ENCODE measurements at regions not wholly inside any gene's neighbourhood (a gene's known extent, or its start where the extent isn't known, plus 50 kb on each side); places are given as distances from the start of the nearest gene placed in this dataset.

- H3K4me3 ChIP-seq (ENCODE audit: low read length in 2 of 2), result no peak overlapping the region
- H3K27ac ChIP-seq (ENCODE audit: low read depth in 1 of 2, low read length in 1 of 2), result no peak overlapping the region
- no peaks in the 10 kb centered on the region for H3K9me3 ChIP-seq (ENCODE audit: control insufficient read depth in 2 of 2, insufficient read depth in 1 of 2, low read length in 1 of 2)
- no peaks in the 10 kb centered on the region for H3K36me3 ChIP-seq (ENCODE audit: control insufficient read depth in 2 of 2, insufficient read depth in 2 of 2, low read length in 1 of 2)
- DNase-seq (ENCODE audit: low read depth in 6 of 9, low spot score in 9 of 9), result no peak
- 96% methylated on average over 1 of the region's 1 CpG for WGBS
- no peaks in the 10 kb centered on the region for H3K4me1 ChIP-seq (ENCODE audit: control insufficient read depth in 2 of 2, insufficient read depth in 2 of 2, low read length in 2 of 2)
- H3K27me3 ChIP-seq (ENCODE audit: control insufficient read depth in 2 of 2, insufficient read depth in 1 of 2, low read length in 1 of 2), result no peaks in the 10 kb centered on the region
These were observed 111.8 kb downstream of the PERP start for GRCh38 chr6:137995371-137995770.

DNA sequence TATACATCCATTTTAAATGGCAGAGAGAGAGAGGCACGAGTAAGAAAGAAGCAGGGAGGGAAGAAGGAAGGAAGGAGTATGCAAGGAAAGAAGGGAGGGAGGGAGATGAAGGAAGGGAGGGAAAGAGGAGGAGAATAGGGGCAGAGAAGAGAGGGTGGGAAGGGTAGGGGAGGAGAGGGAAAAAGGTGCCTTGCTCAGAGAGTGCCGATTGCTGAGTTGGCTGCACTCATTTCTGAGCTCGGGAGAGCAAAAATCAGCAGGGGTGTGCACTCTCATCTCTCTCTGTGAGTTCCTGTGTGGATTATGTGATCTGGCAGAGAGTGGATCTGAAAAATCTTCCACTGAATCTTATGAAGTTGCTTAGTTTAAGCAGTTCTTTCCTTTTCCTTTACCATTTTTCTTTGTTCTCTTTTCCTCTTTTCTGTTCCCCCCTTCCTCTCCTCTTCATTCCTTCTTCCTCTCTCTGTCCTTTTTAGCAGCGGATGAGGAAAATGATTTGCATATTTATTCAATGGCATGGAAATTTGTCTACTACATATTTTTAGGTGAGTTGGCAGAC, 108.7 kb downstream of the PERP start:
- H3K4me1 ChIP-seq (ENCODE audit: control insufficient read depth in 2 of 2, insufficient read depth in 2 of 2, low read length in 2 of 2), result no peaks in the 10 kb centered on the region
- no peaks in the 10 kb centered on the region for H3K36me3 ChIP-seq (ENCODE audit: control insufficient read depth in 2 of 2, insufficient read depth in 2 of 2, low read length in 1 of 2)
- no peak overlapping the region for H3K4me3 ChIP-seq (ENCODE audit: low read length in 2 of 2)
- 89% methylated on average over 4 of the region's 4 CpGs for WGBS
- no peak overlapping the region for H3K27ac ChIP-seq (ENCODE audit: low read depth in 1 of 2, low read length in 1 of 2)
- H3K9me3 ChIP-seq (ENCODE audit: control insufficient read depth in 2 of 2, insufficient read depth in 1 of 2, low read length in 1 of 2), result no peaks in the 10 kb centered on the region
- no peak for DNase-seq (ENCODE audit: low read depth in 6 of 9, low spot score in 9 of 9)
- peaks cover 0 to 3% of the 10 kb centered on the region in 2 donors for H3K27me3 ChIP-seq (ENCODE audit: control insufficient read depth in 2 of 2, insufficient read depth in 1 of 2, low read length in 1 of 2)

DNA sequence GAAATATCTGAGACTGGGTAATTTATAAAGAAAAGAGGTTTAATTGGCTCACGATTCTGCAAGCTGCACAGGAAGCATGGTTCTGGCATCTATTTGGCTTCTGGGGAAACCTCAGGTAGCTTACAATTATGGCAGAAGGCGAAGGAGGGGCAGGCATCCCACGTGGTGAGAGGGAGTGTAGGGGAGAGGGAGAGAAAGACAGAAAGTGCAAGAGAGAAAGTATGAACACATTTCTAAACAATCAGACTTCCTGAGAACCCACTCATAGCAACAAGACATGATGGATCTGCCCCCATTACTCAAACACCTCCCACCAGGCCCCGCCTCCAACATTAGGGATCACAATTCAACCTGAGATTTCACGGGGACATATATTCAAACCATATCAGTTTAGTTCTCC, 107.4 kb downstream of the PERP start:
- H3K36me3 ChIP-seq (ENCODE audit: control insufficient read depth in 2 of 2, insufficient read depth in 2 of 2, low read length in 1 of 2), result no peaks in the 10 kb centered on the region
- WGBS, result 83% methylated on average over 5 of the region's 5 CpGs
- no peak overlapping the region for H3K27ac ChIP-seq (ENCODE audit: low read depth in 1 of 2, low read length in 1 of 2)
- H3K9me3 ChIP-seq (ENCODE audit: control insufficient read depth in 2 of 2, insufficient read depth in 1 of 2, low read length in 1 of 2), result no peaks in the 10 kb centered on the region
- H3K4me1 ChIP-seq (ENCODE audit: control insufficient read depth in 2 of 2, insufficient read depth in 2 of 2, low read length in 2 of 2), result peaks cover 0 to 2% of the 10 kb centered on the region in 2 donors
- H3K27me3 ChIP-seq (ENCODE audit: control insufficient read depth in 2 of 2, insufficient read depth in 1 of 2, low read length in 1 of 2), result peaks cover 0 to 3% of the 10 kb centered on the region in 2 donors
- no peak for DNase-seq (ENCODE audit: low read depth in 6 of 9, low spot score in 9 of 9)
- H3K4me3 ChIP-seq (ENCODE audit: low read length in 2 of 2), result no peak overlapping the region

DNA sequence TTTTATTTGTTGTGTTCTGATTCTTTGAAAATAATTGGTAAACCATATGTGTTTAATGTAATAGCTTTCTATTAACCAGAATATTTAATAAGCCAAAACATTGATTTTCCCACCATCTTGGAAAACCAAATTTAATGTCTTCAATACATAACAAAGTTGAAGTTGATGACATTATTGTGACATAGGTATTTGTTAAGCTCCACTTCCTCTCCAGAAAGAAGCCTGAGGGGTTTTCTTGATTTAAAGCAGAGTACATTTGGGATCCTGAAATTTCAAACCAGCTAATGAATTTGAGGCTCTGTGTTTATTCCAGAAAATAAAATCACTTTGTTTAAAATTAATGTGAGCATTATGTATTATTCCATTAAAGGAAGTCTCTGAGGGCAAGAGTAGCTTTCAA, 106.3 kb downstream of the PERP start:
- no peaks in the 10 kb centered on the region for H3K9me3 ChIP-seq (ENCODE audit: control insufficient read depth in 2 of 2, insufficient read depth in 1 of 2, low read length in 1 of 2)
- H3K4me1 ChIP-seq (ENCODE audit: control insufficient read depth in 2 of 2, insufficient read depth in 2 of 2, low read length in 2 of 2), result peaks cover 0 to 12% of the 10 kb centered on the region in 2 donors
- no peak for DNase-seq (ENCODE audit: low read depth in 6 of 9, low spot score in 9 of 9)
- no peaks in the 10 kb centered on the region for H3K36me3 ChIP-seq (ENCODE audit: control insufficient read depth in 2 of 2, insufficient read depth in 2 of 2, low read length in 1 of 2)
- peaks cover 0 to 3% of the 10 kb centered on the region in 2 donors for H3K27me3 ChIP-seq (ENCODE audit: control insufficient read depth in 2 of 2, insufficient read depth in 1 of 2, low read length in 1 of 2)
- H3K4me3 ChIP-seq (ENCODE audit: low read length in 2 of 2), result no peak overlapping the region
- no peak overlapping the region for H3K27ac ChIP-seq (ENCODE audit: low read depth in 1 of 2, low read length in 1 of 2)

DNA sequence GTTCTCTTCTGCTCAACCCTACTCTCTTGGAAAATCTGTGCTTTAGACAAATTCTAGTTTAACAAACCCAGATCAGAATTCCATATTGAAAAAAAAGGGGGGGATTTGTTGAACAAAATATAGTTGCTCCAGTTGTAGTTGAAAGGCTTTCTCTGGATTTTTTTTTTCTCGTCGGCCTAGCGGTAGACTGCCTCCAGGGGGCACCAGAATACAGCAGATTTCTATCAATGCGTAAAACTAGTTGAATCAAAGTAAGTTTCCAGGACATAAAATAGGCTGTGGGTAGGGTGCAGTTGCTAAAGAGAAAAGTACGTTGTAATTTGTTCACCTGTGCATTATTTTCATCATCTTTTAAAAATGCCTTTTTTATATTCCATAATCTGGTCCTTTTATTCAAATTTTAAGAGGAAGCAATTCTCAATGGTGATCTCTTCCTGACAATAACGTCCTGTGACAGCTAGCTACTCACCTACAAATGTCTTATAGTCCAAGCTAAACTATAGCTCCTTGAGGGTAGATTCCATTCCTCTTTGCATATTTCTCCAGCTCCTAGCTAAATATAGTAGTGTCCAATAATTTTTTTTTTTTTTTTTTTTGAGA, 105.4 kb downstream of the PERP start:
- peak; percentile 21 to 75 (median 55) for DNase-seq (ENCODE audit: low read depth in 6 of 9, low spot score in 9 of 9)
- H3K4me1 ChIP-seq (ENCODE audit: control insufficient read depth in 2 of 2, insufficient read depth in 2 of 2, low read length in 2 of 2), result peaks cover 0 to 14% of the 10 kb centered on the region in 2 donors

GRCh38 chr6:138004430-138005287, 102.6 kb downstream of the PERP start:
- Histone ChIP-seq H3K4me3 (ENCODE audit: low read length in 2 of 2) (no peak overlapping the region), H3K36me3 (ENCODE audit: control insufficient read depth in 2 of 2, insufficient read depth in 2 of 2, low read length in 1 of 2) (no peaks in the 10 kb centered on the region), H3K9me3 (ENCODE audit: control insufficient read depth in 2 of 2, insufficient read depth in 1 of 2, low read length in 1 of 2) (no peaks in the 10 kb centered on the region), H3K4me1 (ENCODE audit: control insufficient read depth in 2 of 2, insufficient read depth in 2 of 2, low read length in 2 of 2) (peaks cover 0 to 14% of the 10 kb centered on the region in 2 donors), H3K27ac (ENCODE audit: low read depth in 1 of 2, low read length in 1 of 2) (no peak overlapping the region), H3K27me3 (ENCODE audit: control insufficient read depth in 2 of 2, insufficient read depth in 1 of 2, low read length in 1 of 2) (peaks cover 0 to 3% of the 10 kb centered on the region in 2 donors)
- WGBS, result 64% methylated on average over 7 of the region's 7 CpGs
- DNase-seq (ENCODE audit: low read depth in 6 of 9, low spot score in 9 of 9), result peak in 6 of 9 donors; percentile 27 to 59 (median 34)

More for the DNA sequence above, 105.4 kb downstream of the PERP start:
- no peak overlapping the region for H3K27ac ChIP-seq (ENCODE audit: low read depth in 1 of 2, low read length in 1 of 2)
- H3K4me3 ChIP-seq (ENCODE audit: low read length in 2 of 2), result no peak overlapping the region
- H3K27me3 ChIP-seq (ENCODE audit: control insufficient read depth in 2 of 2, insufficient read depth in 1 of 2, low read length in 1 of 2), result peaks cover 0 to 3% of the 10 kb centered on the region in 2 donors
- WGBS, result 11% methylated on average over 6 of the region's 6 CpGs
- H3K36me3 ChIP-seq (ENCODE audit: control insufficient read depth in 2 of 2, insufficient read depth in 2 of 2, low read length in 1 of 2), result no peaks in the 10 kb centered on the region
- H3K9me3 ChIP-seq (ENCODE audit: control insufficient read depth in 2 of 2, insufficient read depth in 1 of 2, low read length in 1 of 2), result no peaks in the 10 kb centered on the region

GRCh38 chr6:138005846-138006245, 101.4 kb downstream of the PERP start:
- Histone ChIP-seq H3K4me1 (ENCODE audit: control insufficient read depth in 2 of 2, insufficient read depth in 2 of 2, low read length in 2 of 2) (peaks cover 0 to 14% of the 10 kb centered on the region in 2 donors), H3K9me3 (ENCODE audit: control insufficient read depth in 2 of 2, insufficient read depth in 1 of 2, low read length in 1 of 2) (no peaks in the 10 kb centered on the region), H3K36me3 (ENCODE audit: control insufficient read depth in 2 of 2, insufficient read depth in 2 of 2, low read length in 1 of 2) (no peaks in the 10 kb centered on the region), H3K27ac (ENCODE audit: low read depth in 1 of 2, low read length in 1 of 2) (peak overlapping the region in 1 of 2 donors; percentile 14), H3K4me3 (ENCODE audit: low read length in 2 of 2) (no peak overlapping the region), H3K27me3 (ENCODE audit: control insufficient read depth in 2 of 2, insufficient read depth in 1 of 2, low read length in 1 of 2) (peaks cover 0 to 3% of the 10 kb centered on the region in 2 donors)
- WGBS, result 56% methylated on average over 5 of the region's 5 CpGs
- peak in 8 of 9 donors; percentile 9 to 76 (median 48) for DNase-seq (ENCODE audit: low read depth in 6 of 9, low spot score in 9 of 9)

- H3K4me1 ChIP-seq (ENCODE audit: control insufficient read depth in 2 of 2, insufficient read depth in 2 of 2, low read length in 2 of 2), result peaks cover 0 to 14% of the 10 kb centered on the region in 2 donors
These were observed 100.2 kb downstream of the PERP start for GRCh38 chr6:138007014-138007472.

GRCh38 chr6:138008791-138009190, 98.4 kb downstream of the PERP start:
- Histone ChIP-seq H3K36me3 (ENCODE audit: control insufficient read depth in 2 of 2, insufficient read depth in 2 of 2, low read length in 1 of 2) (no peaks in the 10 kb centered on the region), H3K4me3 (ENCODE audit: low read length in 2 of 2) (no peak overlapping the region), H3K27me3 (ENCODE audit: control insufficient read depth in 2 of 2, insufficient read depth in 1 of 2, low read length in 1 of 2) (no peaks in the 10 kb centered on the region), H3K4me1 (ENCODE audit: control insufficient read depth in 2 of 2, insufficient read depth in 2 of 2, low read length in 2 of 2) (peaks cover 0 to 14% of the 10 kb centered on the region in 2 donors), H3K9me3 (ENCODE audit: control insufficient read depth in 2 of 2, insufficient read depth in 1 of 2, low read length in 1 of 2) (no peaks in the 10 kb centered on the region), H3K27ac (ENCODE audit: low read depth in 1 of 2, low read length in 1 of 2) (no peak overlapping the region)
- no peak for DNase-seq (ENCODE audit: low read depth in 6 of 9, low spot score in 9 of 9)
- WGBS, result 92% methylated on average over 3 of the region's 3 CpGs

More at GRCh38 chr6:138007014-138007472, 100.2 kb downstream of the PERP start:
- no peak overlapping the region for H3K4me3 ChIP-seq (ENCODE audit: low read length in 2 of 2)
- H3K27me3 ChIP-seq (ENCODE audit: control insufficient read depth in 2 of 2, insufficient read depth in 1 of 2, low read length in 1 of 2), result peaks cover 0 to 3% of the 10 kb centered on the region in 2 donors
- H3K36me3 ChIP-seq (ENCODE audit: control insufficient read depth in 2 of 2, insufficient read depth in 2 of 2, low read length in 1 of 2), result no peaks in the 10 kb centered on the region
- H3K9me3 ChIP-seq (ENCODE audit: control insufficient read depth in 2 of 2, insufficient read depth in 1 of 2, low read length in 1 of 2), result no peaks in the 10 kb centered on the region
- DNase-seq (ENCODE audit: low read depth in 6 of 9, low spot score in 9 of 9), result peak in 3 of 9 donors; percentile 15 to 32 (median 24)
- WGBS, result 52% methylated on average over 5 of the region's 5 CpGs
- no peak overlapping the region for H3K27ac ChIP-seq (ENCODE audit: low read depth in 1 of 2, low read length in 1 of 2)
